GM12864 (cell line): ENCODE measurements at regions not wholly inside any gene's neighbourhood (a gene's known extent, or its start where the extent isn't known, plus 50 kb on each side); places are given as distances from the start of the nearest gene placed in this dataset.

Experiments used
- DNase-seq: peaks from one replicate; pipeline ENCODE4 v3.0.0-alpha.2; 2011; ENCODE audit warnings: low read depth
- H3K4me3 ChIP-seq: 2 replicates; pipeline ENCODE4 v1.5.1; 2011; ENCODE audit warnings: mild to moderate bottlenecking, low read depth, low read length, control low read depth
- TF ChIP-seq, protein P1 (sequence below): IDR thresholded peaks from 2 replicates; pipeline ENCODE4 v1.5.1; 2011; ENCODE audit warnings: low read depth, mild to moderate bottlenecking, moderate library complexity, low read length, control low read depth, inconsistent platforms; ENCODE audit errors: missing control alignments

DNA sequence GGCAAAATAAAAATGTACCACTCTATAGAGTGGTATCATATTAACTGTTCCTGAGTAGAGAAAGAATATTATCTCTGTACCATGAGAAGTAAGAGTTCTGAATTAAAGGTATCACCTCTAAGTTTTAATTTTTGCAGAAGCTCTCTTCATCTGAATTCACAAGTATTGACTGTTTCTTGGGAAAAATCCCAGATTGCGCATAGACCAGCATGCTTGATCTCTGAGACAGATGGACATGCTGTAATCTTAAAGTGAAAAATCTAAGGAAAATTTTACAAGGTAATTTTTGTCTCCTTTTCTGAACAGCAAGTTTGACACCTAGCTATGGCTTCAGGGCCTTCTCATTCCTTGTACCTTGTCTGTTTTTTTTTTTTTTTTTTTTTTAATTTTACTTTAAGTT is 1050.7 kb upstream of the RBFOX1 start:
- TF ChIP-seq, protein P1, sequence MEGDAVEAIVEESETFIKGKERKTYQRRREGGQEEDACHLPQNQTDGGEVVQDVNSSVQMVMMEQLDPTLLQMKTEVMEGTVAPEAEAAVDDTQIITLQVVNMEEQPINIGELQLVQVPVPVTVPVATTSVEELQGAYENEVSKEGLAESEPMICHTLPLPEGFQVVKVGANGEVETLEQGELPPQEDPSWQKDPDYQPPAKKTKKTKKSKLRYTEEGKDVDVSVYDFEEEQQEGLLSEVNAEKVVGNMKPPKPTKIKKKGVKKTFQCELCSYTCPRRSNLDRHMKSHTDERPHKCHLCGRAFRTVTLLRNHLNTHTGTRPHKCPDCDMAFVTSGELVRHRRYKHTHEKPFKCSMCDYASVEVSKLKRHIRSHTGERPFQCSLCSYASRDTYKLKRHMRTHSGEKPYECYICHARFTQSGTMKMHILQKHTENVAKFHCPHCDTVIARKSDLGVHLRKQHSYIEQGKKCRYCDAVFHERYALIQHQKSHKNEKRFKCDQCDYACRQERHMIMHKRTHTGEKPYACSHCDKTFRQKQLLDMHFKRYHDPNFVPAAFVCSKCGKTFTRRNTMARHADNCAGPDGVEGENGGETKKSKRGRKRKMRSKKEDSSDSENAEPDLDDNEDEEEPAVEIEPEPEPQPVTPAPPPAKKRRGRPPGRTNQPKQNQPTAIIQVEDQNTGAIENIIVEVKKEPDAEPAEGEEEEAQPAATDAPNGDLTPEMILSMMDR, result no peak

DNA sequence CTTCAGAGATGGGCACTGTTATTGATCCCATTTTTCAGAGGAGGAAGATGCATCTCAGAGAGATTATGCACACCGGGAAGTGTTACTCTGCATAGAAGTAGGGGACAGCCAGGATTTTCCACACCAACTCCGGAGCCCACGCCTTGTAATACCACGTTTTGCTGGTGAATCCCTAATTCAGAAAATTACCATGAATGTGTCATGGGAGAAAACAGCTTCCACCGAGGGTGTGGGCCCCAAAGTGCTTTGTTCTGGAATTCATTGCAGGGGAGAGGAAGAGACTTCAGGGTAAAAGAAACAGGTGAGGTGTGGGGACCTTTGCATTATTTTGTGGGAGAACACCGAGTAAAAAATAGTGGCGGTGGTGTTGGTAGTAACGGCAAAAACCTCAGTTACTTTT is 1051.4 kb upstream of the RBFOX1 start:
- no peak for DNase-seq
- H3K4me3 ChIP-seq, result no peak overlapping the region
- TF ChIP-seq, protein P1, result no peak

More for the DNA sequence above, 1050.7 kb upstream of the RBFOX1 start:
- no peak overlapping the region for H3K4me3 ChIP-seq
- no peak for DNase-seq

DNA sequence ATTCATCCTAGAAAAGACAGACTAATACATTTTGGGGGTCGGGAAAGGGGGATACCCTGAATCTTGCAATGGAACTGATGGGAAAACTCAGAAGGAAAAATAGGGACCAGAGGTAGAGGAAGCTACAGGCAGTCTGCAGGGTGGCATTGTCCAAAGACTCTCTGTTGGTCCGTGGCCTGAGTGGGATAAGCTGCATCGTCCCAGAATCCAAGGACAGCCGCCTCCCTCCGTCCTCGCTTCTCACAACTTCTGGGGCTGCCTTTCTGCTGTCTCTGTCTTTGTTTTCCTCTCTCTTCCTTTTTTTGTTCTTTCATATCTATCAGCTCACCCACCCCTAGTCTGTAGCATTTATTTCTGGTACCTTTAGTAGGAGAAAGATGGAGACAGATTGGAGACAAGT is 1052.6 kb upstream of the RBFOX1 start:
- no peak overlapping the region for H3K4me3 ChIP-seq
- TF ChIP-seq, protein P1, result no peak
- DNase-seq, result no peak

DNA sequence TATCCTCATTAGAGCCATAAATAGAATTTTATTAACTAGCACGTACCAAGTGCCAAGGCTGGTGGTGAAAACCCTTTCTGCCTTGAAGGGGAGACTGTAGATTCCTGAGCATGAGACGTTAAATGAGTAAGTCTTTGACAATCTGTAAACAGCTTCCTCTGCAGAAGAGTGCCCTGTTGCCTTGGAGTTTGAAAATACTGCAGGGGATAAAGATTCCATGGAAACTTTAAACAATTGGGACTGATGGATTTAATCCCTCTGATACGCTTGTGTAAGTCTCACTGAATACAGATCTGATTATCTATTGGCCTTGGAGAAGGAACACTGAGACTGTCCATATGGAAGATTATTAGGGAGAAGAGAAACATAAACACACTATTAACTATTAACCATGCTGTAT is 1053.4 kb upstream of the RBFOX1 start:
- no peak overlapping the region for H3K4me3 ChIP-seq
- DNase-seq, result no peak
- TF ChIP-seq, protein P1, result no peak

DNA sequence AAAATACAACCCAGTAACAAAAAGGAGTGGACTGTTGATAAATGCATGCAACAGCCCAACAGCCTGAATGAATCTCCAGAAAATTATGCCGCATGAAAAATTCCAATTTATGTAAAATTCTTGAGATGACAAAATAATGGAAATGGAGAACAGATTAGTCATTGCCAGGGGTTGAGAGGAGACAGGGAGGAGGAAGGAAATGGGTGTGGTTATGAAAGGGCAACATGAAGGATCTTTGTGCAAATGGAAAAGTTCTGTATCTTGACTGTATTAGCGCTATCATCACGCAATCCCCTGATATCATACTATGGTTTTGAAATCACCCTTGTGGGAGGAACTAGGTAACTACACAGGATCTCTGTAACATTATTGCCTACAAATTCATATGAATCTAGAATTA is 1058.3 kb upstream of the RBFOX1 start:
- H3K4me3 ChIP-seq, result no peak overlapping the region
- TF ChIP-seq, protein P1, result no peak
- no peak for DNase-seq

DNA sequence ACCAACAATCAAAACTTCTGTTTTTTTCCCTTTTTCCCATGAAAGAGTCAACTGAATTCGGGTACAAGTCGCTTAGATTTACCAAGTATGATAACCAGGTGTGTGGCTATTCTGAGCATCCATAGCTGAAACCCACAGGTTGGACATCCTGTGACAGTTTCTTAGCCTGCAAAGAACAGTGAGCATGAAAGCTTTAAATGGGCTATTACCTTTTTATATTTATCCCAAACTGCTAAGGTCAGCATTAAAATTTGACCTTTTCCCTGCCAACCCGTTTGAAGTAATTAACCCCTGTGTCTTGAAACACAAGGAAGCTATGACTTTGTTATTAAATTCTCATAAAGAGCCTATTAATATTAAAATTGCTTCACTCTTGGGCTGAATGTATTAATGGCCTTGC is 1065.0 kb upstream of the RBFOX1 start:
- DNase-seq, result no peak
- TF ChIP-seq, protein P1, result no peak
- H3K4me3 ChIP-seq, result no peak overlapping the region

DNA sequence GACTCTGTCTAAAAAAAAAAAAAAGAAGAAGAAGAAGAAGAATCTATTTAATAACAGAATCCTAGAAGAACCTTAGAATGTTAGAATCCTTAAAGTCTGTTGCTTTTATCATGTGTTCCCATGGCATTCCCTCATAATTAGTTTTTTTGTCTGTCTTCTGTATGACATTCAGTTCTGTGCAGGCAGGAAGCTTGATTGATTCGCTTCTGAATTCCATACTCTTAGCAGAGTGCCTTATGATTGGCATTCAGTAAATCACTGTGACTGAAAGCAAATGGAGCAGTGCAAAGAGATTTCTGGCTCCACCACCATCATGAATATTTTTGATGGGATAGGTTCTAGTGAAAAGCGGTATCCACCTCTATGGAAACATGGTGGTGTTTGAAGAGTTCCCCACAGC is 1065.9 kb upstream of the RBFOX1 start:
- DNase-seq, result no peak
- TF ChIP-seq, protein P1, result no peak

More for the DNA sequence above, 1065.9 kb upstream of the RBFOX1 start:
- H3K4me3 ChIP-seq, result no peak overlapping the region
